ENCODE measurements at regions not wholly inside any gene's neighbourhood (a gene's known extent, or its start where the extent isn't known, plus 50 kb on each side); places are given as distances from the start of the nearest gene placed in this dataset.

GRCh38 chr1:113223040-113223439 is 150.0 kb downstream of the LRIG2 start:
- TF ChIP-seq POLR2A (IDR thresholded peaks at IDR 0.05; ENCODE audit: low read depth) (no peak), POLR2AphosphoS5 (IDR thresholded peaks at IDR 0.05) (no peak), EP300 (IDR thresholded peaks at IDR 0.05) (no peak)
- TF ChIP-seq, protein P1, sequence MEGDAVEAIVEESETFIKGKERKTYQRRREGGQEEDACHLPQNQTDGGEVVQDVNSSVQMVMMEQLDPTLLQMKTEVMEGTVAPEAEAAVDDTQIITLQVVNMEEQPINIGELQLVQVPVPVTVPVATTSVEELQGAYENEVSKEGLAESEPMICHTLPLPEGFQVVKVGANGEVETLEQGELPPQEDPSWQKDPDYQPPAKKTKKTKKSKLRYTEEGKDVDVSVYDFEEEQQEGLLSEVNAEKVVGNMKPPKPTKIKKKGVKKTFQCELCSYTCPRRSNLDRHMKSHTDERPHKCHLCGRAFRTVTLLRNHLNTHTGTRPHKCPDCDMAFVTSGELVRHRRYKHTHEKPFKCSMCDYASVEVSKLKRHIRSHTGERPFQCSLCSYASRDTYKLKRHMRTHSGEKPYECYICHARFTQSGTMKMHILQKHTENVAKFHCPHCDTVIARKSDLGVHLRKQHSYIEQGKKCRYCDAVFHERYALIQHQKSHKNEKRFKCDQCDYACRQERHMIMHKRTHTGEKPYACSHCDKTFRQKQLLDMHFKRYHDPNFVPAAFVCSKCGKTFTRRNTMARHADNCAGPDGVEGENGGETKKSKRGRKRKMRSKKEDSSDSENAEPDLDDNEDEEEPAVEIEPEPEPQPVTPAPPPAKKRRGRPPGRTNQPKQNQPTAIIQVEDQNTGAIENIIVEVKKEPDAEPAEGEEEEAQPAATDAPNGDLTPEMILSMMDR (IDR thresholded peaks at IDR 0.05) = no peak

Data from esophagus muscularis mucosa (tissue), 4 donors.